ENCODE measurements at regions not wholly inside any gene's neighbourhood (a gene's known extent, or its start where the extent isn't known, plus 50 kb on each side); places are given as distances from the start of the nearest gene placed in this dataset.
"Not testable (repeated sequence)": the region's sequence is repeated elsewhere in the genome, so short reads cannot be mapped to it uniquely, and the experiment has no call there.

GRCh38 chrX:132302687-132303086, 83.4 kb upstream of the RAP2C start:
- DNase-seq: not testable (repeated sequence)

DNA sequence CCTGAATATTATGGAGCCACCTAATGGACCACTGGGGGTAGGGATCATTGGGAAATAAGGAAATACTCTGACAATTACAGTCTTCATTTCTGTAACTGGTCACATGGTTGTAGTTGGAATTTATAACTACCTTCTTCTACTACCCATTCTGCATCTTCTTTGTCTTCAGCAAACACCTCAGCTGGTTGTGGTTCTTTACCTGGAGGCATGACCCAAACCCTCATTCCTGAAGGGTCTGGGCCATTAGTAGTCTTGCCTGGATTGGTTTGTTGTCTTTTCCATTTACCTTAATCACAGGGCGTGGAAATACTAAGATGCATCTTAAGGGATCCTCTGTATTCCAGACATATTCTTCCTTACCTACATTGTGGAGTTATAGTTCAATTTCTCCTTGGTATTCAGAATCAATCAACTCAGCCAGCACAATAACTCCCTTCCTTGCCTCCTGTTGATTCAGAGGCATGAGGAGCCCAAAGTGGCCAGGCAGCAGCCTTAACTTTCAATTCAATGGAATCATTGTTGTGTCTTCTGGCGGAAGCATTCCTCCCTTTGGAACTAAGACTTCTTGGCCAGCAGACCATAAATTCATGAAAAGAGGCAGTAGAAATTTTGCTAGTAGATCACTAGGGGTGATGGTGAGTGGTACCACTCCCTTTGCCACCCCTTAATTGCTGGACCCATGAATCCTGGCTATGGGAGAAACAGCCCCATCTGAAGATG, 75.7 kb upstream of the RAP2C start:
- no peak for DNase-seq

GRCh38 chrX:132294192-132294591, 74.9 kb upstream of the RAP2C start:
- DNase-seq: no peak

- peak; percentile 59 for DNase-seq
Measured at GRCh38 chrX:132292793-132293192, 73.5 kb upstream of the RAP2C start.

GRCh38 chrX:132277953-132278614, 58.8 kb upstream of the RAP2C start:
- DNase-seq: no peak

GRCh38 chrX:132272826-132273225, 53.6 kb upstream of the RAP2C start:
- DNase-seq: no peak

DNA sequence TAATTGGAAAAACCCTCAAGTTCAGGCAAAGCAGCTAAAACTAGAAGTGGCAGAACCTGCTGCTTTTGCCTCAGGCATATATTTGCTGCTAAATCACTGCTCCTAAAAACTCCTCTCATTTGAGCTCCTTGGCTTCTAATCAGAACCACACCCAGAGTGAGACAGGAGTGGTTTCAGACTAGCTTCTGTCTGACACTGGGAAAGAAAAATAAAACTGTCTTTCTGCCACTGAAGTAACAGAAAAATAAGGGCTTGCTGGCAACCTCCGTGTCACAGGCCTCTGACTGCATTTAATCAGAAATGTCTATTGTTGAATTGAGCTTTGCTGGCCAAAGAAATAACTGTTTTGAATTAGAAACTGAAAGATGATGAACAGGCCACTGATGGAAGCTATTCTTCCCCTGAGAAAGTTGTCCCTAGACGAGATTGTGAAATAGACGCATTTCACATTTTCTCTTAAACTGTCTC, 52.1 kb upstream of the RAP2C start:
- DNase-seq: peak; percentile 3

DNA sequence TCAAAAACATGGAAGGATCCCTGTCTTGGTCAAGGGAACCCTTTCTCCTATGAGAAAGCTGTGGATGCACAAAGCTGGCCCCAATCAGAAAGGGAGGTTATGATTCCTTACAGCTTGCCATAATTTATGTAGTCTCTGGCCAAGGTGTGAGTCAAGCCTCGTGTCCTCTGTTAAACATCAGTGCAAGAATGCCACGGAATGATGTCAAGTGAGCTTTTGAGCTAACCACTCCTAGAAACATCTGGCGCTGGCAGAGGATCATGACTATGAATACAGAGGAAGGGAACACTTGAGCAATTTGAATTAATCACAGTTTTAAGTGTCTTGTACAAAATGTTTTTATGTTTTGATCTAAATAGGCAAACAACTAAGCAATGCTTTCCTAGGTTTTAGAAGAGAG, 51.5 kb upstream of the RAP2C start:
- DNase-seq: no peak

- DNase-seq: no peak
Measured at GRCh38 chrX:132270021-132270420, 50.8 kb upstream of the RAP2C start.
